HCT116 (cell line): ENCODE measurements at regions not wholly inside any gene's neighbourhood (a gene's known extent, or its start where the extent isn't known, plus 50 kb on each side); places are given as distances from the start of the nearest gene placed in this dataset.

Experiments
- ATAC-seq: fragments of 200-7000 bp; cut with Tn5 transposase; 2 replicates; pipeline ENCODE4 v1.9.1; 2020; ENCODE audit warnings: mild to moderate bottlenecking, moderate library complexity
- BruUV-seq: library from RNA; stranded (reverse); fragments of 400-500 nt; replicated peaks from 2 replicates; lab custom pipeline; 2021; lab: Mats Ljungman, UMichigan
- CTCF ChIA-PET: fragments of 300-600 bp; sonication (Branson Sonifier 250); formaldehyde crosslinking; loops from one replicate; lab custom pipeline; 2021; ENCODE audit warnings: antibody characterized with exemption; lab: Charles Lee
- POLR2A ChIA-PET: fragments of 300-600, 350-600 bp; sonication (Branson Sonifier 250); formaldehyde crosslinking; loops from one replicate; lab custom pipeline; 2021; ENCODE audit warnings: antibody characterized with exemption; lab: Charles Lee
- RAD21 ChIA-PET, 2 experiments: fragments of 300-600 bp; sonication (Branson Sonifier 250); formaldehyde crosslinking; loops; one replicate each; lab custom pipeline; 2023; ENCODE audit warnings: low total read pairs in 2 of 2; ENCODE audit not compliant: uncharacterized antibody in 2 of 2, unreplicated experiment in 2 of 2, low non-redundant PET in 1 of 2; lab: Charles Lee
- DNase-seq: peaks from one replicate; pipeline ENCODE4 v3.0.0-alpha.2; 2010; ENCODE audit warnings: low read depth, low spot score
- H2AFZ ChIP-seq: fragments of 200-600 bp; shearing (Covaris generic), sonication (generic); 2 replicates; pipeline ENCODE4 v1.6.1; 2017; ENCODE audit warnings: low read depth, mixed run types, mixed read lengths, antibody characterized with exemption, low read length; ENCODE audit not compliant: poor library complexity, severe bottlenecking
- H3K27ac ChIP-seq: 2 replicates; pipeline ENCODE4 v1.5.1; 2012; ENCODE audit warnings: low read depth, low read length
- H3K27me3 ChIP-seq: fragments of 200-600 bp; sonication (generic); 2 replicates; pipeline ENCODE4 v1.6.1; 2016; ENCODE audit warnings: mixed run types, low read length, mixed read lengths; ENCODE audit not compliant: insufficient read depth
- H3K36me3 ChIP-seq, 2 experiments: fragments of 200-500 bp in 1 of 2; fragments of 200-600 bp in 1 of 2; sonication (Bioruptor generic) in 1 of 2; sonication (generic) in 1 of 2; 2 replicates each; pipeline versions ENCODE4 v1.5.1 to v1.6.1; 2014 to 2016; ENCODE audit warnings: low read length in 2 of 2, inconsistent platforms in 1 of 2, mixed read lengths in 1 of 2, mixed run types in 1 of 2; ENCODE audit not compliant: insufficient read depth in 2 of 2, control insufficient read depth in 1 of 2
- H3K4me1 ChIP-seq, 2 experiments: fragments of 200-600 bp in 1 of 2; sonication (generic) in 1 of 2; 2 replicates each; pipeline versions ENCODE4 v1.5.1 to v1.6.1; 2012 to 2017; ENCODE audit warnings: low read length in 2 of 2, inconsistent platforms in 1 of 2, mild to moderate bottlenecking in 1 of 2, mixed read lengths in 1 of 2, mixed run types in 1 of 2, moderate library complexity in 1 of 2; ENCODE audit not compliant: insufficient read depth in 2 of 2, control insufficient read depth in 1 of 2
- H3K4me2 ChIP-seq: fragments of 200-600 bp; sonication (generic); 2 replicates; pipeline ENCODE4 v1.6.1; 2017; ENCODE audit warnings: mixed run types, low read length, mixed read lengths
- H3K4me3 ChIP-seq, 2 experiments: fragments of 200-600 bp in 1 of 2; sonication (generic) in 1 of 2; replicated peaks in 1 of 2; 2 replicates each; pipeline ENCODE4 v1.5.1; 2011 to 2016; ENCODE audit warnings: low read length in 2 of 2, control low read depth in 1 of 2, low read depth in 1 of 2, mild to moderate bottlenecking in 1 of 2, mixed read lengths in 1 of 2, mixed run types in 1 of 2
- H3K79me2 ChIP-seq: fragments of 200-600 bp; sonication (generic); 2 replicates; pipeline ENCODE4 v1.6.1; 2017; ENCODE audit warnings: mild to moderate bottlenecking, mixed run types, low read length, moderate library complexity, mixed read lengths; ENCODE audit not compliant: insufficient read depth
- H3K9ac ChIP-seq: fragments of 200-600 bp; sonication (generic); 2 replicates; pipeline ENCODE4 v1.6.1; 2016; ENCODE audit warnings: low read length, mixed read lengths
- H3K9me2 ChIP-seq: fragments of 200-600 bp; sonication (generic), shearing (Covaris generic); 2 replicates; pipeline ENCODE4 v1.6.1; 2017; ENCODE audit warnings: mixed run types, mild to moderate bottlenecking, moderate library complexity; ENCODE audit not compliant: insufficient read depth
- H3K9me3 ChIP-seq, 2 experiments: fragments of 200-500 bp in 1 of 2; fragments of 200-600 bp in 1 of 2; sonication (Bioruptor generic) in 1 of 2; sonication (generic) in 1 of 2; 2 replicates each; pipeline ENCODE4 v1.6.1; 2014 to 2017; ENCODE audit warnings: low read length in 2 of 2, mixed read lengths in 2 of 2, inconsistent platforms in 1 of 2, low read depth in 1 of 2, mild to moderate bottlenecking in 1 of 2, mixed run types in 1 of 2, moderate library complexity in 1 of 2; ENCODE audit not compliant: control insufficient read depth in 1 of 2, insufficient read depth in 1 of 2
- H4K20me1 ChIP-seq: fragments of 200-600 bp; sonication (generic), shearing (Covaris generic); 2 replicates; pipeline ENCODE4 v1.6.1; 2017; ENCODE audit warnings: mixed run types, mild to moderate bottlenecking, moderate library complexity; ENCODE audit not compliant: insufficient read depth
- CBX3 ChIP-seq: IDR thresholded peaks from 2 replicates; pipeline ENCODE4 v1.6.1; 2012; ENCODE audit warnings: low read depth
- CEBPB ChIP-seq: IDR thresholded peaks from 2 replicates; pipeline ENCODE4 v1.6.1; 2012; ENCODE audit warnings: low read depth
- EGR1 ChIP-seq: IDR thresholded peaks from 2 replicates; pipeline ENCODE4 v1.6.1; 2012; ENCODE audit warnings: low read depth
- EZH2 ChIP-seq: fragments of 200-600 bp; sonication (generic); IDR thresholded peaks from 2 replicates; pipeline ENCODE4 v1.6.1; 2017; ENCODE audit warnings: antibody characterized with exemption, mixed run types
- FOSL1 ChIP-seq: IDR thresholded peaks from 2 replicates; pipeline ENCODE4 v1.6.1; 2012; ENCODE audit warnings: low read depth
- MAX ChIP-seq: IDR thresholded peaks from 2 replicates; pipeline ENCODE4 v1.6.1; 2012
- POLR2A ChIP-seq: IDR thresholded peaks from 2 replicates; pipeline ENCODE4 v1.7.0; 2011; ENCODE audit warnings: borderline replicate concordance; ENCODE audit not compliant: insufficient read depth, insufficient read length; ENCODE audit errors: extremely low read depth
- POLR2AphosphoS5 ChIP-seq: IDR thresholded peaks from 2 replicates; pipeline ENCODE4 v1.6.1; 2011; ENCODE audit warnings: mild to moderate bottlenecking, low read depth, low read length, moderate library complexity
- RAD21 ChIP-seq: IDR thresholded peaks from 2 replicates; pipeline ENCODE4 v1.6.1; 2012; ENCODE audit warnings: low read depth, mild to moderate bottlenecking
- SIN3A ChIP-seq: IDR thresholded peaks from 2 replicates; pipeline ENCODE4 v1.6.1; 2012; ENCODE audit warnings: low read depth
- SP1 ChIP-seq: IDR thresholded peaks from 2 replicates; pipeline ENCODE4 v1.6.1; 2012; ENCODE audit warnings: low read depth
- SRF ChIP-seq: IDR thresholded peaks from 2 replicates; pipeline ENCODE4 v1.6.1; 2012; ENCODE audit warnings: low read depth
- ZBTB33 ChIP-seq: IDR thresholded peaks from 2 replicates; pipeline ENCODE4 v1.6.1; 2011; ENCODE audit warnings: mild to moderate bottlenecking, low read length, moderate library complexity; ENCODE audit not compliant: insufficient replicate concordance; ENCODE audit errors: extremely low read depth
- intact Hi-C: fragments of 100-400 bp; cut with micrococcal nuclease; formaldehyde crosslinking; loops from 2 replicates; pipeline ENCODE4 v1.10.0; 2022
- TF ChIP-seq, protein P1 (sequence below), 3 experiments: fragments of 200-600 bp in 1 of 3; sonication (generic) in 1 of 3; IDR thresholded peaks in 2 of 3; conservative IDR thresholded peaks in 1 of 3; 2 replicates each; pipeline ENCODE4 v1.5.1; 2012 to 2017; ENCODE audit warnings: low read depth in 2 of 3, low read length in 2 of 3, antibody characterized with exemption in 1 of 3, borderline replicate concordance in 1 of 3, control low read depth in 1 of 3, mild to moderate bottlenecking in 1 of 3, mixed read lengths in 1 of 3, mixed run types in 1 of 3, moderate library complexity in 1 of 3; ENCODE audit not compliant: insufficient read depth in 1 of 3

DNA sequence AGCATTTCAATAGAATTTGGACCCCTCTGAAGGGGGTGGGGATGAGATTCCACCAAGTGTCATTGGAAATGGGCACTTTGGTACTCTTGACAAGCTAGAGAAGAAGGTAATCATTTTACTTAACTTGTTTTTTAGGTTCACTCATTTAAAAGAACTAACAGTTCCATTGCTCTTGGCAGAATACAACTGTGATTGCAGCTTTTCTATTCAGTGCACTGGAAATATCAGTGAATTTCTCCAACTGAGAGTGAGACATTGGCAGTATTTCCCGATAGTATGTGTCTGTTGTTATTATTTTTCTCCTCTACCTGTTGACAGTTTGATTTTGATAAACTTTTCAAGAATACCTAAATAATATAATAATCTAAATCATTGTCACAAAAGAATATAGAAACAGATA is 1356.7 kb upstream of the NXPH2 start:
- CTCF ChIA-PET: no interaction called here
- RAD21 ChIA-PET: no interaction called here
- H4K20me1 ChIP-seq: no peaks in the 10 kb centered on the region
- H3K79me2 ChIP-seq: no peaks in the 10 kb centered on the region
- no peak overlapping the region for H3K9ac ChIP-seq
- no peaks in the 10 kb centered on the region; the same call in 1 of the 2 replicates for H3K9me2 ChIP-seq
- no peak for ATAC-seq
- no peaks in the 10 kb centered on the region for H3K27me3 ChIP-seq
- intact Hi-C loops: no loop called here
- no TSS peak for BruUV-seq
- no peaks in the 10 kb centered on the region for H3K36me3 ChIP-seq
- H3K4me3 ChIP-seq: no peak overlapping the region
- no peaks in the 10 kb centered on the region for H3K9me3 ChIP-seq
- H2AFZ ChIP-seq: no peak overlapping the region
- no peak for TF ChIP-seq CBX3
- no peak for TF ChIP-seq EGR1
- no peak for TF ChIP-seq POLR2A
- TF ChIP-seq RAD21: no peak
- no peak for TF ChIP-seq SRF
- TF ChIP-seq MAX: no peak
- TF ChIP-seq SIN3A: no peak
- TF ChIP-seq ZBTB33: no peak
- TF ChIP-seq CEBPB: no peak
- TF ChIP-seq, protein P1, sequence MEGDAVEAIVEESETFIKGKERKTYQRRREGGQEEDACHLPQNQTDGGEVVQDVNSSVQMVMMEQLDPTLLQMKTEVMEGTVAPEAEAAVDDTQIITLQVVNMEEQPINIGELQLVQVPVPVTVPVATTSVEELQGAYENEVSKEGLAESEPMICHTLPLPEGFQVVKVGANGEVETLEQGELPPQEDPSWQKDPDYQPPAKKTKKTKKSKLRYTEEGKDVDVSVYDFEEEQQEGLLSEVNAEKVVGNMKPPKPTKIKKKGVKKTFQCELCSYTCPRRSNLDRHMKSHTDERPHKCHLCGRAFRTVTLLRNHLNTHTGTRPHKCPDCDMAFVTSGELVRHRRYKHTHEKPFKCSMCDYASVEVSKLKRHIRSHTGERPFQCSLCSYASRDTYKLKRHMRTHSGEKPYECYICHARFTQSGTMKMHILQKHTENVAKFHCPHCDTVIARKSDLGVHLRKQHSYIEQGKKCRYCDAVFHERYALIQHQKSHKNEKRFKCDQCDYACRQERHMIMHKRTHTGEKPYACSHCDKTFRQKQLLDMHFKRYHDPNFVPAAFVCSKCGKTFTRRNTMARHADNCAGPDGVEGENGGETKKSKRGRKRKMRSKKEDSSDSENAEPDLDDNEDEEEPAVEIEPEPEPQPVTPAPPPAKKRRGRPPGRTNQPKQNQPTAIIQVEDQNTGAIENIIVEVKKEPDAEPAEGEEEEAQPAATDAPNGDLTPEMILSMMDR (IDR thresholded peaks at IDR 0.05 in 2 of 3, conservative IDR thresholded peaks at IDR 0.05 in 1 of 3; ENCODE audit: borderline replicate concordance in 1 of 3, insufficient read depth in 1 of 3, low read depth in 2 of 3, low read length in 2 of 3): no peak
- TF ChIP-seq POLR2AphosphoS5: no peak
- TF ChIP-seq EZH2: no peak
- TF ChIP-seq FOSL1: no peak
- no peak for TF ChIP-seq SP1
- TF ChIP-seq, all 23 proteins: peak for 0
- POLR2A ChIA-PET: no interaction called here
- H3K4me2 ChIP-seq: no peak overlapping the region
- H3K27ac ChIP-seq: no peak overlapping the region
- no peaks in the 10 kb centered on the region for H3K4me1 ChIP-seq
- no peak for DNase-seq
